GM21526 (cell line): ENCODE measurements at regions not wholly inside any gene's neighbourhood (a gene's known extent, or its start where the extent isn't known, plus 50 kb on each side); places are given as distances from the start of the nearest gene placed in this dataset.
"Not testable (repeated sequence)": the region's sequence is repeated elsewhere in the genome, so short reads cannot be mapped to it uniquely, and the experiment has no call there.

Experiments used
- ATAC-seq: cut with Tn5 transposase; IDR thresholded peaks from one replicate; pipeline ENCODE4 v1.9.1; 2021; ENCODE audit warnings: moderate library complexity; ENCODE audit not compliant: unreplicated experiment, low FRiP score

DNA sequence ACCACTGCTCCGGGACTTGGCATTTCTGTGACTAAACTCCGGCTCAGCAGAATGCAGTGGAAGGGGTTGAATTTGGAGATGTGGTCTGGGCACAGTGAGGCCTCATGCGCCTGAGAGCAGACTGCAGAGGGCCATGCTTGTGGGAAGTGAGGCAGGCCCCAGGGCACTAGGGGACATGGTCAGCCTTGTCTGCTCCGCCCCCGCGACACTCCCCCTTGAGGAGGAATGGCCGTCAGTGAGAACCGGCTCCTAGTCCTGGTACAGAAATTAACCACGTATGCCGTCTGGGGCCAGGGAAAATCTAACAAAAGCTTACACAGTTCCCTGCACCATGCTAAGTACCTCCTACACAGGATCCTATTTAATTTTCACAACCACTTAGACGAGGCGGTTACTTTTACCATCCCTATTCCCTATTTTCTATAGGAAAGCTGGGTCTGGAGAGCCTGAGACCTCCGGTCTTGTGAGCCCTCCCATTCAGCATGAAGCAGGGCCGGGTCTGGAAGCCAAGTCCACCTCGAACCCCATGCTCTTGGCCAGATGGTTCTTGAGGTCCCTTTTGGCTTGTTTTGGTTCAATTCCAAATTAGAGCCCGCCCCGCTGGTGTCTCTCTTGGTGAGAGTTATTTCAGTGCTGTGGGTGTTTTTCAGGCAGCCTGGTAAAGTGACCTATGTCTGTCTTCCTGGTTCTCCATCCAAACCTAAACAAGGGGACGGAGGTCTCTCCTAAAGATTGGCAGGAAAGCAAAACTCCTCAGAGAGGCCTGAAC lies 87.7 kb upstream of the PITRM1 start:
- no peak for ATAC-seq

DNA sequence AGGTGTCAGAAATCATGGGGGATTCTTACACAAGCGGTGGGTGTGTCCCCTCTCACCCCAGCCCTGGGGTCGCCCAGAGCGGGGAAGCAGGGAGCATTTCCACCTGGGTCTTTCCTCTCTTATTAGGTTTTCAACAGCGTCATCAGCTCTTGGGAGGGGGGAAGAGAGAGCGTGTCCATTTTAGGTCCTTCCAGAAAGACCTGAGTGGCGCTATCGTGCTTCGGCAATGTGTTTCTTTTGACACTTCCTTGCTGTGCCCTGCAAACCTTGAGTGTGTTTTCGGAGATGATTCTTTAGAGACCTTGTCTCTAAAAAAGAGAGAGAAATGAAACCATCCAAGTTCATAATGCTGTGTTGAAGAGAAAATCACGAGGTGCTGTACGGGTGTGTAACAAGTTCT lies 86.9 kb upstream of the PITRM1 start:
- no peak for ATAC-seq

DNA sequence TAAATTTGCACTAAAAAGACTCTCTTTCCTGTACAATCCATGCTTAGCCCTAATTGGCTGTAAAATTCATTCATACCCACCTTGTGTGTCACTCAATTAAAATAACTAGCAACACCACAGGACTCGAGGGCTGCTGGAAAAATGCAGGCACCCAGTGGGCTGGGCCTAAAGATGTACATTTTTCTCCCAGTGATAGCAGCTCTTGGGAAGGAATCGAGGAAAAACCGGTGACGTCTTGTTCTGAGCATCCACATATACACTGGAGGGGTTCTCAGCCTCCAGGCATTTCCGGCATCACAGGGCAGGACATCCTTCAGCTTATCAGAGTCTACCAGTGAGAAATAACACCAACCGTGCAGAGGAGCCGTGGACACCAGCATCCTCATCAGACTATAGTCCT lies 85.8 kb upstream of the PITRM1 start:
- ATAC-seq, result no peak

DNA sequence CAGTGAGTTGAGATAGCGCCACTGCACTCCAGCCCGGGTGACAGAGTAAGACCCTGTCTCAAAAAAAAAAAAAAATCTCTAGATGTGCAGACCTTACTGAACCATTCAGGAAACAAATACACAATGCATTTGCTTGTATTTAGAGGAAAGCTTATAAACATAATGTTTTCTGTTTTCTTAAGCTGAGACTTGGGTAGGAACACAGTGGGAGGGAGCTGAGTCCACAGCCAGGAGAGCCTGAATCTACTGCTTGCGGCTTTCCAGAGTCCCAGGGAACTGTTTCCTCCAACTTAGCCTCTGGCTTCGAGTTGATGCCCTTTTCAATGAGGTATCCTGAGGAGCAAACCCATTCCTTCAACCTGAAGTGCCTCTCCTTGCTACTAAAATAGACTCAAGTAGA lies 83.0 kb upstream of the PITRM1 start:
- ATAC-seq, result no peak

DNA sequence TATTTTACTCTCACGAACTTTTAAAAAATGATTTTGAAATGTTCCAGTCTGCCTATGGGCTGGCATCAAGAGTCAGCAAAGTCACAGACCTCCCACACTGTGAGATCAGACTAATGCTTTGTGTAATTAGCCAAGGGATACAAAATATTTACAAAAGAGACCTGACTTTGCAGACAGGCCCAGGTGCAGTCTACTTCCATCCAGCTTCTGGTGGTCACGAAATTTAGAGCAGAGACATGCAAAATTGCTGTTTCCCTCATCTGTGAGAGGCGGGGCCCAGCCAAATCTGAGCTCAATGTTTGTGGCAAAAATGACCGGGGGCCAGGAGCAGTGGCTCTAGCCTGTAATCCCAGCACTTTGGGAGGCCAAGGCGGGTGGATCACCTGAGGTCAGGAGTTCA lies 82.5 kb upstream of the PITRM1 start:
- no peak for ATAC-seq

DNA sequence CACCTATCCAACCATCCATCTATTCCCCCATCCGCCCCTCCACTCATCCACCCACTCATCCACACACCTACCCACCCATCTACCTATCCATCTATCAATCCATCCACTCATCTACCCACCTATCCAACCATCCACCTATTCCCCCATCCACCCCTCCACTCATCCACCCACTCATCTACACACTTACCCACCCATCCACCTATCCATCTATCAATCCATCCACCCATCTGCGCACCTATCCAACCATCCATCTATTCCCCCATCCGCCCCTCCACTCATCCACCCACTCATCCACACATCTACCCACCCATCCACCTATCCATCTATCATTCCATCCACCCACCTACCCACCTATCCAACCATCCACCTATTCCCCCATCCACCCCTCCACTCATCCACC lies 81.4 kb upstream of the PITRM1 start:
- ATAC-seq, result not testable (repeated sequence)

DNA sequence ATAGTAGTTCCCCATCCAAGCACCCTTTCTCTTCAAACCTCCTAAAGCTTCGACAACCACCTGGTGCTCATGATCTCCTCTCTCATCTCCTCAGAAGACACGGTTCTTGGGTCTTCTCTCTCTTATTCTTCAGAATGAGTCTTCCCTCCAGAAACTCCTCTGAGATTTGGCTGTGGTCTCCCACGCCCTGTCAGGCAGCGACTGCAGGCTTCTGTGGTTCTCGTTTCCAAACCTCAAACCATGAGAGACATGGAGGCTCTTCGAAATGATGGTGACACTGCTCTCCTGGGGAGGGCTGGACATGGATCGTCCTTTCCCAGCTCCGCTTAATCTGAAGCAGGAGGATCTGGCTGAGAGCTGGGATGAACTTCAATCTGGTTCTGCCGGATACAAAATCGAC lies 78.6 kb upstream of the PITRM1 start:
- ATAC-seq, result no peak

DNA sequence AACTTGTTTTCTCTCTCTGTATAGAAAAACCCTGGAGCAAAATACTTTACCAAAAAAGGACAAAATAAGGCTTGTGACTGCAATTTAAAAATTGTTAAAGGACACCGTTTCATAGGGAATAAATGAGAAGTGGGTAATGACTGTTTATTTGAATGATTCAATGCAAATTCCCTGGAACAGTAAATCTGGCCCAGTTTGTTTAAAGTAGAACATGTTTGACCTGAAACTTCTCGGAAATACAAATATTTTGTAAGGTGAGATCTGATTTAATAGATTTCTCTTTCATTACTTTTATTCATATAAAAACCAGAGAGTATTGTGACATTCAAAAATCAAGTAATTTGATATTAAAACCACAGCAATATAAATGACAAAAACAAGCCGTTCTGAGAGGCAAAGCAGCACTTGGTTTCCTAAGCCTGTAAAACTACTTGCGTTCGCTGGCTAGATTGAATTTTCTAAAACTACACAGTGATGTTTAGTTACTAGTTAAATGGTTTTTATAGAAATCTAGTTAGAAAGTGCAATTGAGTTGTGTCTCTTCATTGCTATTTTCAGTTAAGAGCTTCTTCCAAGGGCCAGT lies 76.8 kb upstream of the PITRM1 start:
- ATAC-seq, result no peak

DNA sequence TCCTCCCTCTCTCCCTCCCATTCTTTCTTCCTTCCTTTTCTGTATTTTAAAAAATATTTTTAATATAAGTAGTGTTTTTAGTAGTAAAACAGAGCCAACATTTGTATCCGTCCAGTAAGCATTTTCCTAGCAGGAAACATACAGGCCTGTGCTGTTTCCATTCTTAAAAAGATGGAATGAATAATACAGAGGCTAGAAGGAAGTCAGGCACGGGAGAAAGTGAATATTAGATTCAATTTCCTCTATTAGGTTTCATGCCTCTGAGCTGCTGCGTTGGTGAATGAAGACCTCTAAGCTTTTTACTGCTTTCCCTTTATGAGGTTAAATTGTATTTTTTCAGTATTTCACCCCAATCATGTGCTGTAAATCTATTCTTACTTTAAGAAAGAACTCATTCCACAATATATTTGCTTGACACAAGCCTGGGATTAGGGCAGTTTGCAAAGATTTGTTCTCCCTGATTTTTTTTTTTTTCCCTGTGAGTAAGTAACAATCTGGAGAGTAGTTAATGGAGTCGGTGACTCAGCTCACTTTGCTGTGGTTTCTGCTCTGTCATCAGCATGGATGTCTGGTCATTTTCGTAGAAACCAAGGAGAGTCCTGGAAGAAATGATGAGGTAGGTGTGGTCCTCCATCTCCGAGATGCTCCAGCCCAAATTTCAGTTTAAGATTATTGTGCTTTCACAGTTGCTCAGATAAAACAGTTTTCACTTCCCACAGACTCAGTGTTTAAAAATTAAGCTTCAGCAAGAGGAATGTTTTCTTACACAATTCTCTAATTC lies 76.1 kb upstream of the PITRM1 start:
- no peak for ATAC-seq

DNA sequence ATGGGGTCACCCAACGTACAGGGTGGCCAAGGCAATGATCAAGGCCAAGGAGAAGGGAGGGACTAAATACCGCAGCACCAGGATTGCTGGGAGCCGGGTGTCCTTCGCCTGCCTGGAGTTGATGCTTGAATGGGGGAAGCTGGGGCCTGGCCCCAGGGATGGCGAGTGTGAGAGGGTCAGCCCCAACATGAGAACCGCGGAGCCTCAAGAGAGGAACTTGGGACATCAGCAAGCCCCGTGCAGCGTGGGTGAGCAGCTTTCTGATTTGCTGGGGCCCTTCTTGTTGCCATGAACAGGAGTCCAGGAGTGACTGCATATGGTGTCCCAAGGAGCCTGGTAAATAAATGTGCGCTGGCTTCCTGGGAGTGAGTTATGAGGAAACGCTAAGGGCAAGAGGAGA lies 72.8 kb upstream of the PITRM1 start:
- ATAC-seq, result no peak

DNA sequence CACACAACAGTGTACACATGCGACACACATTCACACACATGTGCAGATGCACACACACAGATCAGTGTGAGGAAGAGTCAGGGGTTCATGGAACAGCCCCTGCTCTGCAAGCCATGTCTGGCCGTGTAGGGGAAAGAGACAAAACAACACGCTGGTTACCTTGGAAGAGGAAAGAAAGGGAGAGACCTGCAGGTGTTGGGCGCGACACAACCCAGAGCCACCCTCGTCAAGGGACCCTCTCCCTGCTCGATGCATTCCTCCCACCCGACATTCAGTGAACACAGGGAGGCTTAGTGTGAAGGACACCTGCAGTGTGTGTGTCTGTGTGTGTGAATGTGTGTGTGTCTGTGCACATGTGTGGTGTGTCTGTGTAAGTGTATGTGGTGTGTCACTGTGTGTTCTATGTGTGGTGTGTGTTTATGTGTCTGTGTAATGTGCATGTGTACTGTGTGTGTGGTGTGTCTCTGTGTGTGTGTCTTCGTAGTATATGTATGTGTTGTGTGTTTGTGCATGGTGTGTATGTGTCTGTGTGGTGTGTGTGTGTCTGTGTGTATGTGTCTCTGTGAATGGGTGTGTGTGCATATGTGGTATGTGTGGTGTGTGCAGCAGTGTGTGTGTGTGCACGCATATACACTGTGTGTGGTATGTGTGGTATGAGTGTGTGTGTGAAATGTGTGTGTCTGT lies 69.5 kb upstream of the PITRM1 start:
- no peak for ATAC-seq

DNA sequence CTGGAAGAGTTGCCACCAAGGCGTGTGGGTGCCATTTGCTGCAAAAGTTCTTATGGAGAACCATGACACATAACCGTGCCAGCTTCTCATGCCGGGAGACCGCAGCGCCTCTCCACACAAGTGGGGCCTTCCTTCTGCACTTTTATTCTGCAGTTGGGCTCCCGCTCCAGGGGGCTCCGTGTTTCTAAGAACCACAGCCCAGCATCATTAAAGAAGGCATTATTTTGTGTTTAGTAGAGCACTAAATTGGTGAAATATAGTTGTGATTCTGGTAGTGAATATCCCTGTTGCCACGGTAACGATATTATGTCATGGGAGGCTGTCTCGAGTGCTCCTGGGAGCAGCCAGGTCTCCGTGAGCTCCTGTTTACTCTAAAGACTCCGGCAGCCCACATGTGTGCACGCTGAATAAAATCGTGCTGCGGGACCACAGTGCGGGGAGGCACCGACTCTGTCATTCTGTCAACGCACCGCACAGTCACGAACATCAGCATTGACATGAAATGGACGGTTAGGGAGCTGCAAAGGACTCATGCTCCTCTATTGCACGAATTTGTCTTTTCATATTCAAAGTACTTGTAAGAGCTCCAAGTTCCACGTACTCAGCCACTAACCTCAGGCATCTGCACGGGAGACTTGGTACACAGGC lies 68.8 kb upstream of the PITRM1 start:
- ATAC-seq, result no peak

DNA sequence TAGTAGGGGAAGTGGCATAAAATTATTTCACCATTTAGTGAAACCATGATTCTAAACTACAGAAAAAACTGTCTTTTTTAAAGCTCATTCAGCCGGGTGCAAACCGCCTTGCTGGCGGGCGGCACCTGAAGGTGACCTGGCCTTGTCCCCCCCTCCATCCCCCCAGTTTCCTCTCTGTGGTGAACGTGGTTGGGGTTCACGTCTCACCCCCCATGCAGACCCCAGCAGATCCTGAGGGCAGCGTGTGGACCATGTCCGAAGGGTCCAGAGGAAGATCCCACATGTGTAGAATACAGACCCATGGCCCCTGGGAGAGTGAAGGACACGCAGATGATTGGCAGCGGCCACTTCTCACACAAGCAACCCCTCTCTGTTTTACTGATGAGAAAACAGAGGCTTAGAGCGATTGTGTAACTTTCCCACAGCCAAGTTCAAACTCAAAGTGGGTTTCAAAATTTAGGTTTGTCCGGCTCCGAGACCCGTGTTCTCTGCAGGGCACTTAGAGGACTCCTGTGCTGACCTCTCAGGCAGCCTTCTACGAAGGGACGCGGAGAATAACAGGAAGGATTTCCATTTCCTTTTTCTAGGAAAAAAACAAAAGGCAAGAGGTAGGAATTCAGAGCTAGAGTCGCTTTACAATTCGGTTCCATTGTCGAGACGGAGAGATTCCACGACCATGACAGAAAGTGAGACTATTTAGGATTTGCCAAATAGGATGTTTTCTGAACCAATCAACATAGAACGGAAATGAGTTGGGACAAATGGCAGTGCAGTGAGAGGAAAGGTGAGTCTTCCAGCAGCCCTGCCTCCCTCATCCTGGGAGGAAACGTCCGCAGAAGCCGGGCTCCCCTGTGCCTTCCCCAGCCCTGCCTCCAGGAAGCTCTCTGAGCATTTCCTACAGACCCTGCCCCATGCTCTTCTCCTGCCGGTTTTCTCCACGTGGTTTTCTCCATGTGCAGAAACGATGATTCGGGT lies 67.6 kb upstream of the PITRM1 start:
- ATAC-seq, result no peak

DNA sequence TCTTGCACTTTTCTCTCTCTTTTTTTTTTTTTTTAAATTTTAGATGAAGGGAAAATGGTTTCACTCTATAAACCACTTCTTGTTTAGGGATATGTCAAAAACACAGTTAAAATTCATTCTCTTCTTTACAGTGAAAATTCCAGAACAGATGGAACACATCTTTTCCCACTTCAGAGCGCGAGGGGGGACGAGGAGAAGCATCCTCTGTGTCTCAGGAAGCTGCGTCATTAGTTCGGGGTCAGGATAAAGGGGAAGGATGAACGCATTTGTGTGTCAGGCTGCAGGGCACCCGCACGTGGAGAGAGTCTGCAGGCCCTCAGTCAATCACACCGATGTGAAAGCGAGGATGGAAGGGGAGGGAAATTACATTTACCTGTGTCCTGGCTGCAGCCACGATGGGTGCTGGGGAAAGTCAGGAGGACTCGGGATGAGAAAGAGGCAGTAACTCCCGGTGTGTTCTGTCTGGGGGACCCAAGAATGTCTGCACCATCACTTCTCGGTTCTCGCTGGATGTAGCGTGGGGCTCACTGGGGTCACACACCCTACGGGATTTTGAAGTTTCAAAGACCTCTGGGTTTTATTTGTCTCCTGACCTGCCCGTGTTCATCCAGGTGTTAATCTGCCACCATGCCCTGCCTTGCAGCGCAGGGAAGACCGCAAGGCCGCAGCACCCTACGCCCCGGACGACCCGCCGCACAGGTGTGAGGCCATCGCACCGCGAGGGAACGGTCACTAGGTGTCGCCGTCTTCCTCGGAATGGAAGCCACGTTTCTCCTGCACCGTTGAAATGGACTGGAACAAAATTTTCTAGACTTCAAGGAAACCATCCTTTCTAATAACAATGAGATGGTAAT lies 66.7 kb upstream of the PITRM1 start:
- ATAC-seq, result peak; percentile 69

DNA sequence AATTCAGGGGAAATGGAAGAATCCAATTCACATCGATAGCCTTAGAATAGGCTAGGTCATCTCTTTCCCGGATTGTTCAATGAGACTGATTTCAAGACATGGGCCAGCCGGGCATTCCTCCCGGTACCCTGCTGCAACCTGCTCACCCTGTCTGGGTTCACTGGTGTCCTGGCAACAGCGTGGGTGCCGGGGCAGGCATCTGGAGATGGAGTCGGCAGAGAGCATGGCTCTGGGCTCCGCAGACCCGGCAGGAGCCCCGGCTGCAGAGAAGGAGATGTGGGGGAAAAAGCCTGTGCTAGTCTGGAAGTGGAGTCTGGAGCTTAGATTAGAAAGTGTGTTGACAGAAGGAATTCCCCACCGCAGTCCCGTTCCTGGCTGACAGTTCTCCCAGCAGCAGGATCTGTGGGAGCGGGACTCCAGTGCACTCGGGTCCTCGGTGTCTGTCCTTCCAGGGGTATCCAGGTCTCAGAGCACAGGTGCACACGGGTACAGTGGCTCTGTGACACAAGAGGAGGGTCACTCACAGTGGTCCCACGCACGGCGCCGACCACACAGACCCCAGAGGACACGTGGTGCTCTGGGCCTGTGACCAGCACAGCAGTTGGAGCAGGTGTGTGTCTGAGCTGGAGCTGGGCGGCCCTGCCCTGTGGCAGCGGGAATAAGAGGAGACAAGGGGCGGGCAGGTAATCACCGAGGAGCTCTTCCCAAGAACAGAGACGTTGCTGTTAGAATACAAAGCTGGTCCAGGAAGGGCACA lies 65.7 kb upstream of the PITRM1 start:
- no peak for ATAC-seq

DNA sequence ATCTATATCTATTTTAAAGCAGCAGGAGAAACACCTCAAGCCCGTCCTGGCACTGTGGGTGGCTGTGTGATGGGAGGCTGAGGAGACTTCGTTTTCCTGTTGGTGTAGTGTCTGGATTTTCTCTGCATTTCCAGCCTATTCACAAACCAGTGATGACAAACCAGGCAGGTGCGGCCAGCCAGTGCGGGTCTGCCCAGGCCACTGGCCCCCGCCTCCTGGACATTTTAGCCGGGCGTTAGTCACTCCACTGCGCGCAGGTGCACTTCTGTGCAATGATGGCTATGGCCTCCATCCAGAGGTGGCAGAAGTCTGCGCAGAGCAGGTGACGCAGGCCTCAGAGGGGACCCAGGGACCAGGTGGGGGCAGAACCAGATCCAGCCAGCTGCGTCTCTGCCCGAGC lies 64.9 kb upstream of the PITRM1 start:
- no peak for ATAC-seq

DNA sequence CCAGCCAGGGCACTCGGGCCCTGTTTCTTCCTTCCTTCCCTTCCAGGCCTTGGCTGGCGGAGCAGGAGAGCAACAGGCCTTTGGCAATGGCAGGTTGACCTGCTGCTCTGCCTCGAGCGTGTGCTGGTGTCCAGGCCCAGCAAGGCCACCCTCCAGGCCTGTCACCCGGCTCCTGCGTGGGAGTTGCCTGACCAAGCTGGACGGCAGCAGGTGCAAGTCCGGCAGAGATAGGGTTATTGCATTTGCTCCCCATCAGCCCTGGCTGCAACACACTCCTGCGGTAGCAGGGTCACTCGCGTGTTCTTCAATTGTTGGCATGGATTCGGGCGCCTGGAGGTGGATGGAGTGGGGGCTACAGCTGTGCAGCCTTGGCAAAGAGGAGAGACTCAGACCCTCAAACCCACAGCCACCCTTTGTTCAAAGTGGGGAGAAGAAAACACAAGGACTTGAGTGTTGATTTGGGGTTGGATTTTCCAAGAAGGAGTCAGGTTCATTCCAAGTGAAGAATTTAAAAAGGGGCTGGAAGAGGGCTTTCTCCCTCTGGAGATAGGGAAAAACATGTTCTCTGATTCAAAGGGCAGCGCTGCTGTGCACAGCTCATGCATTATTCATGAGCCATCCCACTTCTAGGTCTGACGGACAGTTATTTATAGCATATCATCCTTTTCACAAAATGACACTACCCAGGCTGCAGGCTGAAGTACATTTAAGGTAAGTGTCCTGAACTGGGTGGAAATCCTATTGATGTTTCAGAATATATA lies 64.2 kb upstream of the PITRM1 start:
- ATAC-seq, result no peak
